NCI-H2227 (cell line): ENCODE measurements at regions not wholly inside any gene's neighbourhood (a gene's known extent, or its start where the extent isn't known, plus 50 kb on each side); places are given as distances from the start of the nearest gene placed in this dataset.
A peak's percentile ranks its signal among the peaks of the same experiment; 100 is the strongest.
"Not testable (repeated sequence)": the region's sequence is repeated elsewhere in the genome, so short reads cannot be mapped to it uniquely, and the experiment has no call there.

Experiments used
- DNase-seq: peaks from one replicate; lab custom pipeline; 2025; ENCODE audit not compliant: unreplicated experiment; lab: John Stamatoyannopoulos, UW

GRCh38 chr18:10114717-10115463, 201.1 kb downstream of the VAPA start:
- DNase-seq, result peak; percentile 66

GRCh38 chr18:10116574-10116973, 202.8 kb downstream of the VAPA start:
- no peak for DNase-seq

- no peak for DNase-seq
Observed at GRCh38 chr18:10119528-10119927, 205.7 kb downstream of the VAPA start.

- no peak for DNase-seq
Observed at GRCh38 chr18:10119991-10120390, 206.2 kb downstream of the VAPA start.

- DNase-seq, result no peak
Observed at GRCh38 chr18:10120622-10121021, 206.8 kb downstream of the VAPA start.

GRCh38 chr18:10121028-10121427, 207.2 kb downstream of the VAPA start:
- DNase-seq, result no peak

- no peak for DNase-seq
Observed at GRCh38 chr18:10121786-10122515, 208.1 kb downstream of the VAPA start.

GRCh38 chr18:10122988-10123950, 209.5 kb downstream of the VAPA start:
- no peak for DNase-seq

GRCh38 chr18:10124071-10124470, 210.3 kb downstream of the VAPA start:
- no peak for DNase-seq

GRCh38 chr18:10124557-10124956, 210.7 kb downstream of the VAPA start:
- DNase-seq, result no peak

- DNase-seq, result no peak
Observed at GRCh38 chr18:10124967-10125366, 211.2 kb downstream of the VAPA start.

- DNase-seq, result no peak
Observed at GRCh38 chr18:10127729-10128128, 213.9 kb downstream of the VAPA start.

- no peak for DNase-seq
Observed at GRCh38 chr18:10128921-10129501, 215.2 kb downstream of the VAPA start.

- DNase-seq, result no peak
Observed at GRCh38 chr18:10130606-10131005, 216.8 kb downstream of the VAPA start.

- DNase-seq, result no peak
Observed at GRCh38 chr18:10131081-10131459, 217.3 kb downstream of the VAPA start.

- peak; percentile 70 for DNase-seq
Observed at GRCh38 chr18:10131460-10132395, 217.9 kb downstream of the VAPA start.

GRCh38 chr18:10133516-10133915, 219.7 kb downstream of the VAPA start:
- no peak for DNase-seq

GRCh38 chr18:10134204-10134603, 220.4 kb downstream of the VAPA start:
- no peak for DNase-seq

- DNase-seq, result not testable (repeated sequence)
Observed at GRCh38 chr18:10134749-10135148, 220.9 kb downstream of the VAPA start.
